ENCODE measurements at regions not wholly inside any gene's neighbourhood (a gene's known extent, or its start where the extent isn't known, plus 50 kb on each side); places are given as distances from the start of the nearest gene placed in this dataset.

DNA sequence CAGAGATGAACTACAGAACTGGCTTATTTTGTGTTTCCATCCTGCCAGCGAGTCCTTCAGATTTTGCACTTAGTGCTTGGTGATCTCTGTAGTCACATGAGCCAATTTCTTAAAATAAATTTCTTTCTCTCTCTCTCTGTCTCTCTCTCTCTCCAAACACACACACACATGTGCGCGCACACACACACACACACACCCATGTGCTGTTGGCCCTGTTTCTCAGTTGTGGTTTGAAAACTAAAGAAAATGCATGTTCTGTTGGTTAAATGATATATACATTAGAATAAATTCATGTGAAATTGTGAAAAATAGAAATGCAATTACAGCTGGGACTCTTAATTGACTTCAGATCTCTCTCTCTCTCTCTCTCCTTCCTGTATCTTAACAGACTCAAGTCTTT lies 399.3 kb downstream of the FAT4 start:
- TF ChIP-seq CTCF (IDR thresholded peaks at IDR 0.05) (no peak), POLR2A (IDR thresholded peaks at IDR 0.05) (no peak), POLR2AphosphoS5 (IDR thresholded peaks at IDR 0.05) (no peak), EP300 (IDR thresholded peaks at IDR 0.05) (no peak)

Measured in suprapubic skin (tissue), 4 donors.